SK-N-SH (cell line): ENCODE measurements at regions not wholly inside any gene's neighbourhood (a gene's known extent, or its start where the extent isn't known, plus 50 kb on each side); places are given as distances from the start of the nearest gene placed in this dataset.

Experiments used
- CTCF ChIA-PET: fragments of 300-600, 350-600 bp; formaldehyde crosslinking; extraction: SDS; loops from one replicate; lab custom pipeline; 2021; lab: Yijun Ruan, JAX
- POLR2A ChIA-PET: fragments of 350-600 bp; sonication (Branson Sonifier 250); formaldehyde crosslinking; extraction: SDS; loops from one replicate; lab custom pipeline; 2020; ENCODE audit warnings: antibody characterized with exemption, inconsistent platforms; lab: Yijun Ruan, JAX
- DNase-seq: peaks from one replicate; pipeline ENCODE4 v3.0.0; 2012
- H2AFZ ChIP-seq: fragments of 200-600 bp; sonication (generic); 2 replicates; pipeline ENCODE4 v1.8.1; 2016; ENCODE audit warnings: antibody characterized with exemption, mild to moderate bottlenecking, low read depth
- H3F3A ChIP-seq: fragments of 200-600 bp; sonication (generic); replicated peaks from 2 replicates; pipeline ENCODE3; 2016; ENCODE audit warnings: antibody characterized with exemption, mild to moderate bottlenecking; ENCODE audit not compliant: insufficient read depth
- H3K27ac ChIP-seq, 2 experiments: fragments of 200-500 bp in 1 of 2; fragments of 200-600 bp in 1 of 2; sonication (Bioruptor generic) in 1 of 2; sonication (generic), shearing (Covaris generic) in 1 of 2; 2 replicates each; pipeline versions ENCODE4 v1.5.1 to v1.6.1; 2014 to 2016; ENCODE audit warnings: low read depth in 2 of 2, inconsistent platforms in 1 of 2, low read length in 1 of 2, mild to moderate bottlenecking in 1 of 2, mixed read lengths in 1 of 2
- H3K27me3 ChIP-seq: fragments of 200-600 bp; sonication (generic), shearing (Covaris generic); 2 replicates; pipeline ENCODE4 v1.6.1; 2016; ENCODE audit warnings: mixed run types; ENCODE audit not compliant: insufficient read depth
- H3K36me3 ChIP-seq, 2 experiments: fragments of 200-500 bp in 1 of 2; fragments of 200-600 bp in 1 of 2; sonication (Bioruptor generic) in 1 of 2; sonication (generic) in 1 of 2; replicated peaks in 1 of 2; 2 replicates each; pipeline versions ENCODE3 to v1.5.1; 2014 to 2016; ENCODE audit warnings: low read length in 1 of 2, mild to moderate bottlenecking in 1 of 2; ENCODE audit not compliant: insufficient read depth in 2 of 2, control insufficient read depth in 1 of 2
- H3K4me1 ChIP-seq, 2 experiments: fragments of 200-500 bp in 1 of 2; fragments of 200-600 bp in 1 of 2; sonication (Bioruptor generic) in 1 of 2; sonication (generic), shearing (Covaris generic) in 1 of 2; 2 replicates each; pipeline versions ENCODE4 v1.5.1 to v1.6.1; 2014 to 2016; ENCODE audit warnings: low read depth in 1 of 2, low read length in 1 of 2, mixed run types in 1 of 2; ENCODE audit not compliant: insufficient read depth in 2 of 2, control insufficient read depth in 1 of 2
- H3K4me2 ChIP-seq: fragments of 200-600 bp; sonication (generic), shearing (Covaris generic); 2 replicates; pipeline ENCODE4 v1.6.1; 2017; ENCODE audit warnings: mixed run types
- H3K4me3 ChIP-seq, 2 experiments: fragments of 200-500 bp in 1 of 2; fragments of 200-600 bp in 1 of 2; sonication (Bioruptor generic) in 1 of 2; sonication (generic), shearing (Covaris generic) in 1 of 2; 2 replicates each; pipeline versions ENCODE4 v1.5.1 to v1.8.1; 2014 to 2016; ENCODE audit warnings: low read depth in 2 of 2, inconsistent platforms in 1 of 2, low read length in 1 of 2, mild to moderate bottlenecking in 1 of 2, mixed read lengths in 1 of 2, moderate library complexity in 1 of 2
- H3K79me2 ChIP-seq: fragments of 200-600 bp; sonication (generic); 2 replicates; pipeline ENCODE4 v1.8.1; 2017; ENCODE audit warnings: mild to moderate bottlenecking; ENCODE audit not compliant: insufficient read depth
- H3K9ac ChIP-seq: fragments of 200-600 bp; sonication (generic); 2 replicates; pipeline ENCODE4 v1.6.1; 2017; ENCODE audit warnings: mixed run types
- H3K9me2 ChIP-seq: fragments of 200-600 bp; sonication (generic); 2 replicates; pipeline ENCODE4 v1.6.1; 2017; ENCODE audit warnings: mixed run types
- H3K9me3 ChIP-seq: fragments of 200-600 bp; sonication (generic); 2 replicates; pipeline ENCODE4 v1.6.1; 2017; ENCODE audit warnings: mixed run types, mild to moderate bottlenecking, moderate library complexity
- H4K20me1 ChIP-seq: fragments of 200-600 bp; sonication (generic); 2 replicates; pipeline ENCODE4 v1.6.1; 2017; ENCODE audit warnings: mild to moderate bottlenecking, mixed run types; ENCODE audit not compliant: insufficient read depth
- CHD2 ChIP-seq: fragments of 150-350 bp; IDR thresholded peaks from 2 replicates; pipeline ENCODE4 v1.6.1; 2018; ENCODE audit warnings: low read length; ENCODE audit not compliant: partially characterized antibody
- ELF1 ChIP-seq: IDR thresholded peaks from 2 replicates; pipeline ENCODE4 v1.4.0; 2012
- EP300 ChIP-seq, 2 experiments: IDR thresholded peaks; 2 replicates each; pipeline versions ENCODE4 v1.4.0 to v1.6.1; 2012; ENCODE audit warnings: borderline replicate concordance in 1 of 2, low read depth in 1 of 2, low read length in 1 of 2
- EZH2phosphoT487 ChIP-seq: fragments of 200-600 bp; sonication (generic); IDR thresholded peaks from 2 replicates; pipeline ENCODE4 v1.6.1; 2017; ENCODE audit warnings: low read depth, mixed run types, mild to moderate bottlenecking, antibody characterized with exemption, moderate library complexity, borderline replicate concordance
- GABPA ChIP-seq: IDR thresholded peaks from 2 replicates; pipeline ENCODE4 v1.4.0; 2012; ENCODE audit warnings: low read depth, mild to moderate bottlenecking
- GATA2 ChIP-seq: sonication (generic); formaldehyde crosslinking; IDR thresholded peaks from 2 replicates; pipeline ENCODE4 v1.5.0; 2020; ENCODE audit warnings: mild to moderate bottlenecking, missing genetic modification reagents
- IRF3 ChIP-seq: fragments of 150-350 bp; IDR thresholded peaks from 2 replicates; pipeline ENCODE4 v1.6.1; 2016; ENCODE audit warnings: mild to moderate bottlenecking, low read depth, low read length
- JUND ChIP-seq: IDR thresholded peaks from 2 replicates; pipeline ENCODE4 v1.4.0; 2012
- MEF2A ChIP-seq: IDR thresholded peaks from 2 replicates; pipeline ENCODE4 v1.4.0; 2012; ENCODE audit warnings: low read depth, borderline replicate concordance
- NFIC ChIP-seq: IDR thresholded peaks from 2 replicates; pipeline ENCODE4 v1.4.0; 2012; ENCODE audit warnings: borderline replicate concordance
- NRF1 ChIP-seq: IDR thresholded peaks from 2 replicates; pipeline ENCODE4 v1.6.1; 2012; ENCODE audit warnings: low read depth, mild to moderate bottlenecking, low read length
- POLR2AphosphoS5 ChIP-seq: IDR thresholded peaks from 2 replicates; pipeline ENCODE4 v1.6.1; 2012; ENCODE audit warnings: low read depth, low read length
- RAD21 ChIP-seq: IDR thresholded peaks from 2 replicates; pipeline ENCODE4 v1.6.1; 2012; ENCODE audit warnings: mild to moderate bottlenecking, low read length
- RCOR1 ChIP-seq: fragments of 150-350 bp; IDR thresholded peaks from 2 replicates; pipeline ENCODE4 v1.6.1; 2017; ENCODE audit warnings: antibody characterized with exemption, low read length
- RFX5 ChIP-seq: IDR thresholded peaks from 2 replicates; pipeline ENCODE4 v1.6.1; 2012; ENCODE audit warnings: mild to moderate bottlenecking, improper control_type of control experiment, low read length
- RXRA ChIP-seq: IDR thresholded peaks from 2 replicates; pipeline ENCODE4 v1.4.0; 2012; ENCODE audit warnings: low read depth, mild to moderate bottlenecking, borderline replicate concordance
- SIN3A ChIP-seq: IDR thresholded peaks from 2 replicates; pipeline ENCODE4 v1.6.1; 2012; ENCODE audit warnings: low read depth, mild to moderate bottlenecking, low read length, moderate library complexity, borderline replicate concordance
- SMC3 ChIP-seq: IDR thresholded peaks from 2 replicates; pipeline ENCODE4 v1.6.1; 2012; ENCODE audit warnings: low read depth, low read length, improper control_type of control experiment
- TAF1 ChIP-seq: IDR thresholded peaks from 2 replicates; pipeline ENCODE4 v1.6.1; 2012; ENCODE audit warnings: low read depth, mild to moderate bottlenecking, low read length, moderate library complexity, borderline replicate concordance
- TCF12 ChIP-seq: IDR thresholded peaks from 2 replicates; pipeline ENCODE4 v1.4.0; 2012
- YY1 ChIP-seq: IDR thresholded peaks from 2 replicates; pipeline ENCODE4 v1.4.0; 2012; ENCODE audit warnings: low read depth, mild to moderate bottlenecking
- WGBS: methylation state at CpG from one replicate; pipeline ENCODE4 v1.1.6; 2017; ENCODE audit warnings: low lambda C conversion rate; 5-methylcytosine and 5-hydroxymethylcytosine counted together
- TF ChIP-seq, protein P1 (sequence below): IDR thresholded peaks from 2 replicates; pipeline ENCODE4 v1.4.0; 2012; ENCODE audit warnings: low read depth
- TF ChIP-seq, protein P2 (sequence below): IDR thresholded peaks from 2 replicates; pipeline ENCODE4 v1.6.1; 2012; ENCODE audit warnings: mild to moderate bottlenecking, low read depth, low read length, moderate library complexity
- TF ChIP-seq, protein P3 (sequence below): IDR thresholded peaks from 2 replicates; pipeline ENCODE4 v1.4.0; 2012; ENCODE audit warnings: low read depth, borderline replicate concordance

- TF ChIP-seq SIN3A (no peak), EZH2phosphoT487 (no peak), NFIC (no peak), TCF12 (no peak), ELF1 (no peak), IRF3 (no peak), MEF2A (no peak), EP300 (IDR thresholded peaks at IDR 0.05; ENCODE audit: borderline replicate concordance in 1 of 2, low read depth in 1 of 2, low read length in 1 of 2) (no peak)
- TF ChIP-seq, protein P1, sequence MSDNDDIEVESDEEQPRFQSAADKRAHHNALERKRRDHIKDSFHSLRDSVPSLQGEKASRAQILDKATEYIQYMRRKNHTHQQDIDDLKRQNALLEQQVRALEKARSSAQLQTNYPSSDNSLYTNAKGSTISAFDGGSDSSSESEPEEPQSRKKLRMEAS = no peak
These were observed 176.3 kb upstream of the ASIC2 start (continued) for GRCh38 chr17:33469421-33469820.

DNA sequence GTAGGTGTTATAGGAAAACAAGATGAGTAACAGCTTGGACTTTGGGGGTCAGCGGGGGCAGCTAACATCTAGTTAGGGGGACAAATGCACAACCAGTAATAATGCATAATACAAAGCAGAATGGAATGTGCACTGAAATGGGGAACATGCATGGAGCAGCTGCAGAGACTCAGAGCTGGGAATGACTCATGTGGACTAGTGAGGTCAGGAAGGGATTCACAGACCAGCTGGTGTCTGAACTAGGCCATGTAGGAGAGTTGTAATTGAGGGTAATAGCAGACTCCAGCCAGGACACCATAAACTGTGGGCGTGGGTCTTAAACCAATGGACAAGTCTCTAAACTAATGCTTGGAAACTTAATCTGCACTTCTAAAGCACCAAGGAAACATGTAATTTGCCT is 176.8 kb upstream of the ASIC2 start:
- Histone ChIP-seq H3K9me3 (no peaks in the 10 kb centered on the region), H3K4me2 (peak overlapping the region; percentile 16; the same call in 1 of the 2 replicates), H4K20me1 (no peaks in the 10 kb centered on the region), H3K36me3 (no peaks in the 10 kb centered on the region), H3K4me1 (peaks cover 0 to 11% of the 10 kb centered on the region in 2 experiments; a peak in 2 of 4 replicates), H3F3A (no peaks in the 10 kb centered on the region), H3K27me3 (no peaks in the 10 kb centered on the region), H3K9me2 (no peaks in the 10 kb centered on the region), H3K9ac (no peak overlapping the region), H3K4me3 (no peak overlapping the region), H3K27ac (peak overlapping the region in 1 of 2 experiments; percentile 48; a peak in 2 of 4 replicates), H2AFZ (no peak overlapping the region), H3K79me2 (no peaks in the 10 kb centered on the region)
- ChIA-PET POLR2A (no interaction called here), CTCF (interaction anchor here (1.1 kb wide), 1 partner anchor 12 kb away, joined by 4 read pairs; no protein-coding TSS in a partner anchor)
- DNase-seq = no peak
- 20% methylated on average over 2 of the region's 2 CpGs for WGBS
- TF ChIP-seq RFX5 (no peak), JUND (peak; percentile 75), GABPA (no peak), POLR2AphosphoS5 (peak; percentile 29; the same call in 1 of the 2 replicates), IRF3 (no peak), RCOR1 (no peak), SMC3 (no peak), MEF2A (no peak), RXRA (peak; percentile 19; the same call in 1 of the 2 replicates), RAD21 (no peak), NRF1 (no peak), TAF1 (no peak), CHD2 (no peak), GATA2 (CRISPR knock-in tag) (no peak), YY1 (no peak), TCF12 (peak; percentile 94), EZH2phosphoT487 (no peak), EP300 (IDR thresholded peaks at IDR 0.05; ENCODE audit: borderline replicate concordance in 1 of 2, low read depth in 1 of 2, low read length in 1 of 2) (peak in 1 of 2 experiments; percentile 48; a peak in 1 of 4 replicates)
- TF ChIP-seq, protein P2, sequence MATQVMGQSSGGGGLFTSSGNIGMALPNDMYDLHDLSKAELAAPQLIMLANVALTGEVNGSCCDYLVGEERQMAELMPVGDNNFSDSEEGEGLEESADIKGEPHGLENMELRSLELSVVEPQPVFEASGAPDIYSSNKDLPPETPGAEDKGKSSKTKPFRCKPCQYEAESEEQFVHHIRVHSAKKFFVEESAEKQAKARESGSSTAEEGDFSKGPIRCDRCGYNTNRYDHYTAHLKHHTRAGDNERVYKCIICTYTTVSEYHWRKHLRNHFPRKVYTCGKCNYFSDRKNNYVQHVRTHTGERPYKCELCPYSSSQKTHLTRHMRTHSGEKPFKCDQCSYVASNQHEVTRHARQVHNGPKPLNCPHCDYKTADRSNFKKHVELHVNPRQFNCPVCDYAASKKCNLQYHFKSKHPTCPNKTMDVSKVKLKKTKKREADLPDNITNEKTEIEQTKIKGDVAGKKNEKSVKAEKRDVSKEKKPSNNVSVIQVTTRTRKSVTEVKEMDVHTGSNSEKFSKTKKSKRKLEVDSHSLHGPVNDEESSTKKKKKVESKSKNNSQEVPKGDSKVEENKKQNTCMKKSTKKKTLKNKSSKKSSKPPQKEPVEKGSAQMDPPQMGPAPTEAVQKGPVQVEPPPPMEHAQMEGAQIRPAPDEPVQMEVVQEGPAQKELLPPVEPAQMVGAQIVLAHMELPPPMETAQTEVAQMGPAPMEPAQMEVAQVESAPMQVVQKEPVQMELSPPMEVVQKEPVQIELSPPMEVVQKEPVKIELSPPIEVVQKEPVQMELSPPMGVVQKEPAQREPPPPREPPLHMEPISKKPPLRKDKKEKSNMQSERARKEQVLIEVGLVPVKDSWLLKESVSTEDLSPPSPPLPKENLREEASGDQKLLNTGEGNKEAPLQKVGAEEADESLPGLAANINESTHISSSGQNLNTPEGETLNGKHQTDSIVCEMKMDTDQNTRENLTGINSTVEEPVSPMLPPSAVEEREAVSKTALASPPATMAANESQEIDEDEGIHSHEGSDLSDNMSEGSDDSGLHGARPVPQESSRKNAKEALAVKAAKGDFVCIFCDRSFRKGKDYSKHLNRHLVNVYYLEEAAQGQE = no peak
- TF ChIP-seq, protein P1 = no peak
- TF ChIP-seq, protein P3, sequence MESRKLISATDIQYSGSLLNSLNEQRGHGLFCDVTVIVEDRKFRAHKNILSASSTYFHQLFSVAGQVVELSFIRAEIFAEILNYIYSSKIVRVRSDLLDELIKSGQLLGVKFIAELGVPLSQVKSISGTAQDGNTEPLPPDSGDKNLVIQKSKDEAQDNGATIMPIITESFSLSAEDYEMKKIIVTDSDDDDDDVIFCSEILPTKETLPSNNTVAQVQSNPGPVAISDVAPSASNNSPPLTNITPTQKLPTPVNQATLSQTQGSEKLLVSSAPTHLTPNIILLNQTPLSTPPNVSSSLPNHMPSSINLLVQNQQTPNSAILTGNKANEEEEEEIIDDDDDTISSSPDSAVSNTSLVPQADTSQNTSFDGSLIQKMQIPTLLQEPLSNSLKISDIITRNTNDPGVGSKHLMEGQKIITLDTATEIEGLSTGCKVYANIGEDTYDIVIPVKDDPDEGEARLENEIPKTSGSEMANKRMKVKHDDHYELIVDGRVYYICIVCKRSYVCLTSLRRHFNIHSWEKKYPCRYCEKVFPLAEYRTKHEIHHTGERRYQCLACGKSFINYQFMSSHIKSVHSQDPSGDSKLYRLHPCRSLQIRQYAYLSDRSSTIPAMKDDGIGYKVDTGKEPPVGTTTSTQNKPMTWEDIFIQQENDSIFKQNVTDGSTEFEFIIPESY = no peak
